Embryonic facial prominence (tissue), 1 donor: ENCODE measurements at regions not wholly inside any gene's neighbourhood (a gene's known extent, or its start where the extent isn't known, plus 50 kb on each side); places are given as distances from the start of the nearest gene placed in this dataset.

Experiments
- DNase-seq: peaks from one replicate; pipeline ENCODE4 v3.0.0-alpha.2; 2016; ENCODE audit errors: extremely low spot score

DNA sequence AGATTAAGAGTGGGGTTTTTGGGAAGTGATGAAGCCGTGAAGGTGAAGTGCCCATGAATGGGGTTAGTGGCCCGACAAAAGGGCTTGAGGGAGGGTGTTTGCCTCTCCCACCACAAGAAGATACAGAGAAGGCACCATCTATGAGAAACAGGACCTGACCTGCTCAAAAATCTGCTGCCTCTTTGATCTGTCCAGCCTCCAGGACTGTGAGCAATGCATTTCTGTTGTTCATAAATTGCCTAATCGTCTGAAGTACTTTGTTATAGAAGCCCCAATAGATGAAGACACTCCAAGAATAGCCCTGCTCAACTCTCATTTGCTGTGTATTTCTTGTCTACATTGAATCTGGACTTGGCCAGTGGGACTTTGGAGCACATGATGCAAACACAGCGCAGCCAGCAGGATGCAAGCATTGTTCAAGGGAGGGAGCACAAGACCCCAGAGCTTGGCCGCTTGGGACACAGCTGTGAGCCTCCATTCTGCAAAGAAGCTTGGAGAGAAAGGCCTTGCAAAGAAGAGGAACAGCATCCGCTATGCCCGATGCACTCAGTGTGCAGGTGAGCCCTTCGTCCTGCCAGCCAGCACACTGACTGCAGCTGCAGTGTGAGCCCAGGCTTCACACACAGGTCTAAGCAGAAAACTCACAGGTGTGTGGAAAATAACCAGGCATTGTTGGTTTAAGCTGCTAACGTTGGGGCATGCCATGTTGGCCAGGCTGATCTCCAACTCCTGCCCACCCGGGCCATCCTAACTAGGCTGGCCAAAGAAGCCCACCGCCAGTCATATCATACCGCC is 73.2 kb upstream of the KLF6 start:
- DNase-seq = no peak

DNA sequence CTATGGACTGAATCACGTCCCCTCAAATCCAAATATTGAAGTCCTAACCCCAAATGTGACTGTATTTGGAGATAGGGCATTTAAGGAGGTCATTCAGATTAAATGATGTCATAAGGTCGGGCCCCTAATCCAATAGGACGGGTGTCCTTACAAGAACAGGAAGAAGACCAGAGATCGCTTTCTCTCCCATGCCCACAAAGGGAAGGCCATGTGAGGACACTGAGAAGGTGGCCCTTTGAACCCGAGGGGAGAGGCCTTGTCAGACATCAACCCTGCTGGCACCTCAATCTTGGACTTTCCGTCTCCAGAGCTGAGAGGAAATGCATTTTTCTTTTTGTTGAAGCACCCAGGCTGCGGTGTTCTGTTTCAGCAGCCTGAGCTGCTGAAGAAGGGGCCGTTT is 72.3 kb upstream of the KLF6 start:
- no peak for DNase-seq

DNA sequence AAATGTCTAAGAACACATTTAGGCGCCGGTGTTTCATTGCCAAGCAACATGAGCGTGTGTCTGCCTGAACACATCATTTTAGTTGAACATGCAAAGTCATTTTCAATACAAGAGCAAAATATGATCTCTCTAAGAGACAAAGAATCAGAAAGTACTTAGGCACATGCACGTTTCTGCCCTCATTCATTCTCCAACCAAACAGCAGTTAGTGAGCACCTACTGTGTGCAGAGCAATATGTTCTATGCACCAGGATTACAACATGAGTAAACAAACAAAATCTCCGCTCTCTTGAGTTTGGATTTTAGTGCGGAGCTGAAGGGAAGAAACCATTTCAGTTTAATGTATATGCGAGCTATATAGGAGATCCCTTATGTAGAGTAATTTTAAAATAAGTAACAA is 71.6 kb upstream of the KLF6 start:
- DNase-seq = no peak

DNA sequence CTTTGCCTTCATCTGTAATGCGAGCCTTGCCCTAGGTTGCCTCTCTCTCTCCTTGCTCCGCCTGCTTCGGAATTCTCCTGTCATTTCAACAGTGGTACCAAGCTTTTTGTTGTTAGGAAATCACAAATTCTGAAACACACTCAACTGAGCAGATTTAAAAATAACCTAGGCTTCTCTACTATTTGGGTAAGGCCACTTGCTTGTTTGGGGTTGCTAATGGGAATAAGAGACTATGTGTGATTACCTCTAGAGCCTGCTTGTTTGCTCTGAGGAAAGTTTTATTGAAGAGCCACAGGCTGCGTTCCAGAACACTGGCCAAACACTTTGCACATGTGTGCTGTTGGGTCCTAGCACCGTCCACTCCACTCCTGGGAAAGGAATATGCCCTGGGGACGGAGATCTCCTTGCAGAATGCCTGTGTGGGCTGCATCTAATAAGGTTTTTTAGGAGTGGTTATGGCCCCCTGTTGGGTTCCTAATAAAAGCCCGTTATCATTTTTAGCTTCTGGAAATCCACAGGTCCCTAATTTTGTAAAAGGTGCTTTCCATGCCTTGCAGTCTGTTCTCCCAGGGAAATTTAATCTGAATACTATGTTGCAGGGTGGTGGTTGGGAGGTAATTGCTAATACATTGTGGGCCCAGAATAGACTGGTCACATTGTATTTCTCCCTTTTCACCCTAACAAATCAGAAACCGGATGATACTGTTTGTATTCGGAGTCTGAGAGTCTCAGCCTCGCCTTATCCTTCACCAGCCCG is 68.7 kb upstream of the KLF6 start:
- DNase-seq = no peak

DNA sequence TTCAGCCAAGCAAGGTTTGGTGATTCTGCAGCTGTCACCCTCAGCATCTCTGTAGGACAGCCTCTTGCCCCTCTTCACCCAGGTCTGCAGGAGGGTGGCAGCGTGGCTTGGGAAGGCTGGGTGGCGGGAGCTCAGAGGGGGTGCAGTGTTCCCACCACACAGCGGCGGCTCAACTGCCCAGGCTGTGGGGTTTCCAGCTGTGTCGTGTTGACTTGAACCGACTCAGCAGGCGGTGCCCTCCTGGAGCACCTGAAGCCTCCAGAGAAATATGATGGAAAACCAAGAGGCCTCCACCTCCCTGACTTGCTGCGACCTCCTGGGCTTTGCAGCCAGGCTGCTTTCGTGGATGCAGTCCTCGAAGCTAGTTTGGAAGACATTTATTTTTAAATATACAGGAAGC is 68.0 kb upstream of the KLF6 start:
- DNase-seq = no peak

DNA sequence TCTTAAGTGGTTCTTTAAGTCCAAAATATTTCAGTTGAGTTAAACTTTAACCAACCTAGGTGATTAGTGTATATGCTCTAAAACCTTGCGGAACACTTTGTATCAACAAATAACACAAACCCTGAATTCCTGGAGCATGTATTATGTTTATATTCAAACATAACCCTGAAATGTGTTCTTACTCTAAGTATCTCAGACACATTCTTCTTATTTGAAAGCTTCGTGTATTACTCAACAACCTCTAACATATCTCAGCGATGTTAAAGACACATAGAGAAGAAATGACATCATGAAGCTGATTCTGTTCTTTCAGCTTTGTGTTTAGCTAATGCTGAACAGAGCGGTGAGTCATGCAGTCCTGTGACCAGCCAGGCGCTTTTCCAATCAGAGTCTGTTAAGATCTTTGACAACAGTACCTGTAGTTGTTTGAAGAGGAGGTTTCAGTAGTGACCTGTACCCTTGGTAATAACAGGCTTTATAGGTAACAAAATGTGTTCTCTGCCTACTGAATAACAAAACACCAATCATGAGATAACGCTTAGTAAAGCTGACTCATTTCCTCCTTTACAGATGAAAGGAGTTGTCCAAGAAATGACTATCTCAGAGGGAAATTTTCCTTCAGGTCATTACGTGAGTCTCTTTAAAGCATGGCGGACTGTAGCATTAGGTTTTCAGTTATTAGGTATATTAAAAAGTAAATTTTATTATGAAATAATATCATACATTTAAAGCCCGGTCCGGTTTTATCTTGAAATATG is 67.3 kb upstream of the KLF6 start:
- DNase-seq = peak; percentile 23

DNA sequence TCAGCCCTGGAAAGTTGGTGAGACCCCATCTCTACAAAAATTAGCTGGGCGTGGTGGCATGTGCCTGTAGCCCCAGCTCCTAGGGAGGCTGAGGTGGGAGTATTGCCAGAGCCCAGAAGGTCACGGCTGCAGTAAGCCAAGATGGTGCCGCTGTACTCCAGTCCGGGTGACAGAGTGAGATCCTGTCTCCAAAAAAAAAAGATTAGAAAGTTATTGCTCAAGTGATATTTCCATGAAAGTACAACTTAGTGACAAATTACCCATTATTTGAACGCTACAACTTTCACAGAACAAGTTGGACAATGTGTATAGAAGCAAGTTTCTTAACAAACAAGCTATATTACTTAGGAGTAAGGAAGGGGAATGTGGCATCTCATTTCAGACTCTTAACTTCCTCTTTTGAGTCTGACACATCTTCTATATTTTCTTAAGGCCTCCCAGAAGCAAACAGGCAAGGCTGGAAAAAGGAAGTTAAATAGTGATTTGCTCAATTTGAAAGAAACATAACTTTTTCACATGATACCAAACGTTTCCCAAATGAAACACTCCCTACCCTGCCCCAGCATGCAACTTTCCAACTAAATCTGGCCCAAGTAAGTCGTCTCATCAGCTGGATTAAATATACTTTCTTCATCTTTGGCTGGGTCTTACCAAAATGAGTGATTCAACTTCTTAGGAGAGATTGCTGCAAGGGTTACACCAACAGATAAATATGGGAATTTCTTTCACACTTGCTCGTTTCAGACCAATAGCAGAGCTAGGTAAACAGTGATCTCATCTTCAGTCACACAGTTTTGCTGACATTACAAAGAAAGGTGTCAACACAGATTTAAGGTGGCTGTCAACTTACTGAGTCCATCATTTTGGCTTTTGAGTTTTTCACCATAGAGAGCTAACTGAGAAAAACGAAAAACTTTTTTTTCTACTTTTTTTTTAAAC is 66.3 kb upstream of the KLF6 start:
- no peak for DNase-seq

DNA sequence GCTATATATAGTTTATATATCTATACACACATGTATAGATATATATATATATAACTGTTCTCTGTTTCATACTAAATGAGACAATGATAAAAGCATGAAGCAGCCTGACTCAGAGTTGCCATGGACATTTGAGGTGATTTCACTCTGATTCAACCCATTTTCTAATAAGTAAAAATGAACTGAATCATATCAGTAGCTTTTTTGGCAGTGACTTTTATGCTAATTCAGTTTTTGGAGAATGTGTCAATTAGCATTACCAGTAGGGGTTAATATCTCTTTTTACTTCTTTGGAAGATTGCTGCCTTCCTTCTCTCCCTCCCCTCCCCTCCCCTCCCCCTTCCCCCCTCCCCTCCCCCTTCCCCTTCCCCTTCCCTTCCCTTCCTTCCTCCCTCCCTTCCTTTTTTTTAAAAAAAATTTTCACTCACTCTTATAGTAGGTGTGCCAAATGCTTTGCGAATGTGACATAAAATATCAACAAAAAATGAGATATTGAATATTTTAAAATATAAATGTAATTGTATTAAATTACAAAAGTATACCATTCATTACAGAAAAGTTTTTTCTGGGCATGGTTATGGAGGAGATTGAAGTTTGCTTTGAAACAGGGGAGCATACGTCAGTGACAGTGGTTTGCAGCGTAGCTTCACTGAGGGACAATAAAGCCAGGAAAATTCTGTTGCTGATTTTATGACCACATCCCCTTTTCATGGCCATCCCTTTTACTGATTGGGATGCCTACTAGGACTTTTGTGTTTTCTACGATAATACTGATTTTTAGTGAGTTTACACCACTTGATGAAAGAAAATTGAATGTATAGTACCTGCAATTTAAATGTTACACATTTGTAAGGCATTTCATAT is 64.0 kb upstream of the KLF6 start:
- DNase-seq = no peak

DNA sequence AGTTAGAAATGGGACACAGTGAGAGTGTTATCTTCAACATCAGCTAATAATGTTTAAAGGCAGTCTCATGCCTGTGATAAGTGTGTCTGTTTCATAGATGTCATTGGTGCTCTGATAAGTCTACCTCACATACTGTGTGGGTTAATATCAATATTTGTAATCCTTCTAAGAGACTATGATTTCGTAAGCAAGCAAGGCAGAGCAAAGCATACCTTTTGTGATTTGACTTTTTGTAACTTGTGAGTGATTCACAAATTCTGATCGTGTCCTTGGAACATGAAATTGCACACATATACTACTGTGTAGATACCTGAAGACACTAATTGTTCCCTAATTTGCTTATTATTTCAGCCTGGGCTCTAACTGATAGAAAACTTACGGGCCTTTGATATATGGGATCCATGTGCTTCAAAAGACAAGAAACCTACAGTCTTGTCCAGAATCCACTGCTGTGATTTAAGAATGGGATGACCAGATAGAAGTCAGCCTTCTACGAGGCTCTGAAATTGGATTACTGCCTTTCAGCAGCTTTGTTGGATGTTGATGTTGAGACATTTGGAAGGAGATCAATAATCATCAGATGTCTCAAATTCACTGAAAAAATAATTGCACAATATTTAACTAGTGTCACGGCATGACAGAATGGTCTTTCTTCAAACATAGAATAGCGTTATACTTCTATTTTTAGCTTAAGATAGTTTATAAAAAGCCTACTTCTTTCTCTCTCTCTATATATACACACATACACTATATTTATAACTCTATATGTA is 63.2 kb upstream of the KLF6 start:
- no peak for DNase-seq

DNA sequence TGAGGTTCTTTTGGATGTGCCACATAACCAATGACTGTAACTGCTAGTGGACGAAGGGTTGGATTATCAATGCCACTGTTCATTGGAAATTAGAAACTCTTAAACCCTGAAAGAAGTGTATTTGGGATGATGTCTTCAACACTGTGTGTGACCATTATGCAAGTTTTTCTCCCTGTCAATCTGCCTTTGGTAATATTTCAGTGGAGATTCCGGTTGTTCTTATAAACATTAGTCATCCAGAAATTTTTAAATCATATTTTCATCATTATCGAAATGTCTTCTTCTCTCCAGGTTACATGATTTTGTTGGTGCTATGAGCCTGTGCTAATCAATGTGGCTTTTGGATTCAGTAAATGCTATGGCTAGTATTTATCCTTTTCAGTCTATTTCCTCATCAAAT is 61.7 kb upstream of the KLF6 start:
- no peak for DNase-seq

DNA sequence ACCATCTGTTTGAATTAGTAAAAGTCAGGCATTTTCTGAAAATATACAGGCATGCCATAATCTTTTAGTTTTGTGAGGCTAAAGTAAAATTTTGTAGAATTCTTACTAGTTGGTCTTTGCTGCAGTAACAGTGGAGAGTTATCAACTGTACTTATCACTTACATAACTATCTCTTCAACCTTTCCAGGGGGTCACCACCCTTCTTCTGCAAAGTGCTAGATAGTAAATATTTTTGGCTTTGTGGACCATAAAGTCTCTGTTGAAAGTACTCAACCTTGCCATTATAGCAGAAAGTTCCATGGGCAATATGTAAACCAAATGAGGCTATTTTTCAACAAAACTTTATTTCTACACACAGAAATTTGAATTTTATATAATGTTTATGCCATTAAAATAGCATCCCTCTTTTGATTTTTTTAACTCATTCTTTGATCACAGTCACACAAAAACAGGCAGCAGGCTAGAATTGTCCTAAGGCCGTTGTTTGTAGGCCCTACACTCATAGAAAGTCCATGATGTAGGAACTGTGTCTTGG is 59.5 kb upstream of the KLF6 start:
- no peak for DNase-seq

DNA sequence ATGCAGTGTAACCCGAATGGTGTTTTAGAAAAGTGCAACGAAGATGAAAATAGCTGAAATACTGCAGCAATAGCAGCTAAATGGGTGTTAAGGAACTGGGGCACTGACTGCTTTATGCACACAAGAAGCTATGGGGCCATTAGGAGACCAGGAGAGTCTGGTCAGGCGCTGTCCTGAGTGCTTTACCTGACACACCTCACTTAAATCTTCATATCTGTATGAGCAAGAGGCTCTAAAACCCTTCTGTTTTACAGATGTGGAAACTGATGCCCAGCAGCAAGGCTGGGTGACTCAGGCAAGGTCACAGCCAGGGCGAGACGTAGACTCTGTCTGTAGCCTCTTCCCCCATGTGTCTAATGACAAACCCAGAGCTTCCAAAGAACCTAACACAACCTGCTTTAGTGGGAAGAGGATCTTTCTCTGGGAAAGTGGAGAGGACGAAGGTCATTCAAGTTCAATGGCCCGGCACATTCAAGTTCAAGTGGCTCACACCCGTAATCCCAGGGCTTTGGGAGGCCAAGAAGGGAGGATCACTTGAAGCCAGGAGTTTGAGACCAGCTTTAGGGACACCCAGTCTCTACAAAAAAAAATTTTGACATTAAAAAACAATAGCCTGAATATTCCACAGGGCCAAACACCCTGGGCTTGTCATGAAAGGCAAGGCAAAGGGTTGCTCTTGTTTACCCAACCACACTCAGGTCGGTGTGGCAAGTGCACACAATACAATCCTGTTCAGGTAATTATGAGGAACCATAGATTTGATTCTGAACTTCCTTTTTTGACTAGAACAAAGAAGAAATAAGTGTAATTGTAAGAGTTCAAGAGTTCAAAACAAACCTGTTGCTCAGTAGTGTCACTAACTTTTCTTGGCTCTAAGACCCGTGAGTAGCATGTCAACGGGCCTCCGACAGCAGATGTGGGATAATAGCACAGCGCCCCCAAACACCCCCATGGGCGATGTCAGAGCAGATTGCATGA is 53.7 kb upstream of the KLF6 start:
- DNase-seq = no peak

DNA sequence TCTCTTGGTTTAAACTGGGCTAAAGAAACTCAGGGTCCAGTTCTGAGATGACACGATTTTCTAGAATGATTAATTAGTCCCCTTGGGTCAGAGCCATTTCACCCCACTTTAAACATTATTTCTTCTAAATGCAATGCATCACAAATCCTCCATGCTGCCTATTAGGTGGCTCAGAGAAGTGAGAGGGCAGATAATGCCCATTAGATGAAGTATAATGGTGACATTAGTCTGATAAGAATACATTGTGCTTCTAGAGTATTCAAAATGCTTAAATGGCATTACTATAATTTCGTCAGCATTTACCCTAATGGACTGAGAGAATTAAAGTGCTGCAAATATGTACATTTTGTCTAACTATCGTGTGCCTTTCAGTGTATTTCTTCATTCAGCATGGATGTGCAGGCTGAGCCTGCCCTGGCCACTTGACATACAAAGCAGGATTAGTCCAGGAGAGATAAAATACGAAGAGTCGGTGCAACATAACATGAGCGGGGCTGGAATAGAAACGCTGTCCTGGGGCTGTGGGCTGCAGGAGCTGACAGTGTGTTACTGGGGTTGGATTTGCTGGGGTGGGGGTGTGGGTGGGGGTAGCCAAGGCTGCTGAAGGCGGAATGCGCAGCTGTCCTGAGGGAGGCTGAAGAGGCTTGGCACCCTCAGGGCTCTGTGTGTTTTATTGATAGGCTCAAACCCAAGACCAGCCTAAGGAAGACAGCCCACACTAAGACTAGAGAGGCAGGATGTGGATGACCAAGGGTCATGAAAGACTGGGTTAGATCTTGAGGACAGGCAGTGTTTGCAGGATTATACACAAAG is 52.8 kb upstream of the KLF6 start:
- no peak for DNase-seq

DNA sequence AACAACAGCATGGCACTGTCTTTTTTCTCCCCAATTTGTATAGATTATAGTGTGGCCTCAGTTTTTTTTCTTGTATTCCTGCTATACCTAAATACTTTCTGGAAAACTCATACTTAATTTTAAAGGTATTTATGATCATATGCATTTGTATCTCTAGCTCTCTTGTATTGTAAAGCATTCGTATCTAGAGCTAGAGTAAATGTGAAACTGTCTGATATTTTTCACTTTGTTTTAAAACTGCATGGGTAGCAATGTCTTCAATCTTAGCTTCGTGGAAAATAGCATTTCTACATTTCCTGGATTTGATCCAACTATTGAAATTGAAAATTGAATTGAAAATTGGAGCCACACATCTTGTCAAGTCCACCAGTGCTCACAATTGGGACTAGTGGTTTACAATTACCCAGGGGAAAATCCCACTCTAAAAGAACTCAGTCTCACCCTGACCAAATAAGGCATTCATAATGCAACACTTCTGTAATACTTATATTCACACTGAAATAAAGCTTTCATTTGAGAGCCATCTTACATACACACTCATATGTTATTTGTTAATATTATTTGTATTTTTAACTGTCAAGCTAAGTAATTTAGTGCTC is 51.3 kb upstream of the KLF6 start:
- no peak for DNase-seq

DNA sequence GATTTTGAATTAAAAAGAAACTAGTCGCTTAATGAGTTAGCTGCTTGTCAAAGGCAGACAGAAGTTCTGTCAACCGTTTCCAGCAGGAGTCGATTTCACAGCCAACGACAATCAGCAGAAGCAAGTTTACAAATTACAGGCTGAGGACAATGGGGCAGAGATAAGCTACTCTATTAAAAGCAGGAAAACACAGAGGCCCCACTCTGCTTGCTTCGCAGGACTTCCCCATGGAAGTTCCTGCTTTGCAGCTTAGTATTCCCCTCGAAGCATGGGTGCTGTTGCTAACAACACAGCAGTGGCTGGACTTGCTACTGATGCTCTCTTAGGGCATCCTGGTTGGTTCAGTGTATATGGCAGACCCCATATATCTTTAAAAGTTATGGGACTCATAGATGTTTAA is 50.8 kb upstream of the KLF6 start:
- no peak for DNase-seq

DNA sequence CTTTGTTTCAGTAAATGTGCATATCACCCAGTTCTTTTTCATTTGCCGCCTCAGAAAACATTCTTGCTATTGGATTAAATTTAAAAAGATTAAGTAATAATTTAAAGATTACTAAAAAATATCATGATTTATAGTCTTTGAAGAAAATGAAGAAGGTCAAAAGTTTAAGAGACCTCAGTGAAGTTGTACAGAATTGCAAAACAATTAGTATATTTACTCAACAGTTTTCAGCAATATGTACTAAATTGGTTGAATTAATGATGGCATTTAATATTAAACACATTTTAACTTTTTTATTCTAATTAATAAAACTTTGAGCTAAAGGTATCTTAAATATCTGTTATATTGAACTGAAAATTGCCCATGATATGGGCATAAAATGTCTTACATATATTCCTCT is 49.9 kb upstream of the KLF6 start:
- no peak for DNase-seq
